SIG-M5 (cell line): ENCODE measurements at regions not wholly inside any gene's neighbourhood (a gene's known extent, or its start where the extent isn't known, plus 50 kb on each side); places are given as distances from the start of the nearest gene placed in this dataset.

Experiments
- DNase-seq: peaks from one replicate; lab custom pipeline; 2025; lab: John Stamatoyannopoulos, UW

DNA sequence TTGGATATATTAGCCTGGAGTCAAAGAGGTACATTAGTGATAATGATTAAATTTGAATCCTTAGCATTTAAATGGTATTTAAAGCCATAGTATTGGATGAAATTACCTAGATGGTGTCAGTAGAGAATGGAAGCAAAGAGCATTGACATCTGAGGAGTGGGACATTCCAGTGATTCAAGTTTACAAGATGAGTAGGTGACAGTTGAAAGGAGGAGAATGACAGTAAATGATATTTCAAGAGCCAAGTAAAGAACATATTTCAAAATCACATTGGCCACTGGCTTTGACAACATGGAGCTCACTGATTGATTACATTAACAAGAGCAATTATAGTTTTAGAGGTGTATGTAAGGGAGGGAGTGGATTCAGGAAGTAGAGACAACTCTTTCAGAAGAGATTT is 93.9 kb upstream of the MEF2C start:
- DNase-seq = no peak

DNA sequence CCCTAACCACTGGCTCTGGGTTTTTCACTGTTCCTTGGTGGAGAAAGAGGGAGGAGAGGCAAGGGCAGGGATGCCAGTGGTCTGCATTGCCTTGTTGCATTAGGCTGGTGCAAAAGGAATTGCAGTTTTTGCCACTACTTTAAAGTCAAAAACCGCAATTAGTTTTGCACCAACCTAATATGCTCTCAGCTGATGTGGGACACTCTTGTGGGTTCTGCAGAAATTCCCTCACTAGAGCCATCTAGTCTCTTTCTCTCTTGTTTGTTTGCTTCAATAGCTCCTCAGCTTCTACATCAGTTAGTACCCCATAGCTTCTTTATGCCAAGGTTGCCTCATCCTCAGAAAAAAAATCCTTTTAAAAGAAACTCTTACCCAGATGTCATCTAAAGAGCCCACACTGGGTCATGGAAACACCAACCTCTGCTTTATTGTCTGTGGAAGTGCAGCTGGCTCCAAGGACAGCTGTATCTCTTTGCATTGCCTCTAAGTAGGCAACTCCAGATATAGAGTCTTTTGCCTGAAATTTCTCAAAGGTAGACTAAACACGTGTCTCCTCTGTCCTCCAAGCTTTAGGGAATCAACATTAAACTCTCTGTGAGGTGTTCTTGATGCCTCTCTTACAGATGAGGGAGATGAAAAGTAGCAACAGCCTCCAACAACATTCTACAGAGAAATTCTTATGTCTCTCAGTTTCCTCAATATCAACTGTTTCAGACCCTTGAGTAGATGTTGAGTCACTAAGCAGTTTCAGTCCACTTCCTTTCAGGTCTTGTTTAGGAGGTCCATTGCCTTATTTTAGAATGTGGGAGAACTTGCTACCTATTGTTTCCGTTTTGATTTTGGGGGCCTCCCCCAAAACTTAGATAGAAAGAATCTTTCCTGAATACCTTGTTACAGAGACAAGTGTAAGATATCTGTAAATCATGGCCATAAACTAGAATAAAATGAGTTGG is 84.9 kb upstream of the MEF2C start:
- DNase-seq = no peak

DNA sequence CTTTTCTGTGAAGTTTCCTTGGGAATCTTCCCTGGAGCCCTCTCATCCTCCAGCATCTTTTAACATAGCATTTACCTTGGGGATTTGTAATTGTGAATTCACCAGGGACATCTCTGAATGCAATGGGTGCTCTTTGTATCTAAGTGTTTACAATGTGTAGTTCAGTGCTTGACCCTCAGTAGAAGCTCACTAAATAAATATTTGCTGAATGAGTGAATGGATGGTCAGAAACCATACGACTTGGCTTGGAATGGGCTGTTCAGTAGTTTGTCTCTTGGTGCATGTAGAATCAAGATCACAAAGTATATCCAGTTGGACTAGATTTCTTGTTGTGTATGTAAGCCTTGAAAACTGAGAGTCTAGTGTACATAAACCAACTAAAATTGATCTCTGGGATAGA is 81.8 kb upstream of the MEF2C start:
- no peak for DNase-seq

DNA sequence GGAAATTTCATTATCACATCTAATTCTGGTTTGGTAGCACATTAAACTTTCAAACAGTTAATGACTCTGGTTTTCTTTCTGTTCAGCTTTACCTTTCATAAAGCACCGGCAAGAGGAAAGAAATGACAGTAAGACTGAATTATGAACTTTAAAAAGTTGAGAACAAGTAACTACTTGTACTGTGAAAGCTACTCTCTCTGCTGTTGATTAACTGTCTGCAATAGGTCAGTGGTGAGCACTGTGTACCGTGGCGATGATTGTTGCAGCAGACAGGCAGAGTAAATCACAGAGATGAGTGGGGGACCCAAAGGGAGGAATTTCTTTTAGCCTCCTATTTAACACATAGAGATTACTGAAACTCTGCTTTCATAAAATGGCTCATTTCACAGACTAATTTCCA is 74.0 kb upstream of the MEF2C start:
- DNase-seq = no peak

DNA sequence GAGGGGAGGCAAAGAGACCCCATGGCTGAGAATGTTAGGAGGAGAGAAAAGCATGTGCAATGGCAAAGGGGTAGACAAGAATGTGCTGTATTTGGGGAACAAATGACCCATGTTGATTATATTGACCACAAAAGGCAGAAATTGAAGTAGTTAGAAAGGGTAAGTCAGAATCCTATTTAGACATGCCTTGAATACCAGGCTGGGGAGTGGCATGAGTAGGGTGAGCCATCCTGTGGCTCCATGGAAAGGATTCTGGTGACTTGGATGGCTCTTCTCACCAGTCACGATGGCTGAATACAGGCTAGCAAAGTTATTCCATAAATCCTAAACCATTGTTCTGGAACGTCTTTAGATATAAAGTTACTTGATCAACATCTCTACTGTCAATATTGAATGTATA is 73.4 kb upstream of the MEF2C start:
- DNase-seq = no peak

DNA sequence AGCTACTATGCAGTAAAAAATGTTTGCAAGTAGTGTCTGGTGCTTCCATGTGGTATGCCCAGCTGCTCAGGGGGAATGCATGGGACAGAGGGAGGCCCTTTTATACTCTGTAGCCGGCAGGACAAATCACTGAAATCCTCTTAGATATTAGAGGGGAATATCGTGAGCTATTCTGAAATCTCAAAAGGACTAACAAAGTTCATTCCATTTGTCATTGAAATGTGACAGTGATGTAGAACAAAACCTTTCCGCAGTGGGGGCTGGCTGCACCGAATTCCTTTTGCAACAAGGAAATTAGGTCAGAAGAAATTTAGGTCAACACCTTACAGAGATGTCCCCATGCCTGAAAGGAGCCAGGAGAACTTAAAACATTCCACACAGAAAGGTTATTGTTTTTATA is 72.4 kb upstream of the MEF2C start:
- DNase-seq = no peak

DNA sequence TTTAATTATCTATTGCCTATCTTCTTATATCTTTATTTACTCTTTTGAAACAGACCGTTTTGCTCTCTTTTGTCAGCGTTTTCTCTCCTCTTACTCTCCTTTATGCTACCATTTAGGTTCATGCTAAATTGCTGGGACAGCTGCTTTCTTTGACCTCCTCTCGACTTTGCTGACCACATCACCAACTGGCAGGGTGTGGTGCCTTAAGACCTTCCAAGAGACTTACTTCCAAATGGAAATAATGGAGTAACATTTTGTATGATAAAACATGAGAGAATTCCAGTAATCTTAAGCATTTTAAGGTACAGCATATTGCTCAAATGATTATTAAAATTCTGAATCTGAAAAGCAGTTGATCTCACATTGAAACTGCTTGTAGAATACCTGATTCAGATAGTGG is 71.5 kb upstream of the MEF2C start:
- no peak for DNase-seq

DNA sequence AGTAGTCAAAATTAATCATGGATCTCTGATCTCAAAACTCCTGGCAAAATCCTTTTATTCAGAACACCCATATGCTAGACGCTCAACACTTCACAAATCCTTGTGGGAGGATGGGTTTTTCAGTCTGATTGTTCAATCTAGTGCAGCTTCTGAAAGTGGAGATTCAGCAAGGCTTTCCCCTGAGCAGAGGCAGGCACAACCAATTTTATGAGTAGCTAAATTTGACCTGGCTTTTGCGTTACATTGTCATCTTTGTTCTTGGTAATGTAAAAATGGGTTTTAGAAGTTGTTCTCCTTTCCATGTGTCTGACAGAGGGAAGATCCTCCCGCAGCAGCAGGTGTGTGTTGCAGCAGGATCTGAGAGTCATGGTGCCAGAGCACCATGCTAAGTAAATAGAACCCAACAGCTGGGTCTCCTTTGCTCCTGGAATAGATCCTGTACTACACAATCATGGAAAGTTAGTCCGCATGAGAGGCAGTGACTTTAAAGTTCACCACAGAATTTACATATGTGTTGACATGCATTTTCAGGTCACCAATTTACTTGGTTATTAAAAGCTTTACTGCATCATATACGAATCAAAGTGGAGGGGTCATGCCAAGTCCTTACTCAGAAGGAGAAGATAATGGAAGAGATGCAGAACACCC is 70.1 kb upstream of the MEF2C start:
- no peak for DNase-seq

DNA sequence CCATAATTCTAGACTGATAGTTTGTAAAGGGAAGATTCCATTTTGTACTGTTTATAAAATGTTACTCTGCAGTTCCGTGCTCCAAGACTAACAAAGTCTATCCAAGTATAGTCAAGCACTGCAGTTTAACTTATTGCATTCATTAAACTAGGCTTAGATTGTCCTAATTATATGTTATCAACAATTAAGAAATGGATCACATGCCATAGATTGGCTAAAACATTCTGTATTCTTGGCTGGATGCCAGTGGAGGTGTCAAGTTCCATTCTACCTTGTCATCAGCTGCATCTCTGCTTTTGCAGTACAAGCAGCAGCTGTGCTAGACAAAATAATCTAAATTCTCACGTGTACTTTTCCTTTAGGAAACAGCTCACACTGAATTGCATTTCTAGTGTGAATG is 69.4 kb upstream of the MEF2C start:
- no peak for DNase-seq

DNA sequence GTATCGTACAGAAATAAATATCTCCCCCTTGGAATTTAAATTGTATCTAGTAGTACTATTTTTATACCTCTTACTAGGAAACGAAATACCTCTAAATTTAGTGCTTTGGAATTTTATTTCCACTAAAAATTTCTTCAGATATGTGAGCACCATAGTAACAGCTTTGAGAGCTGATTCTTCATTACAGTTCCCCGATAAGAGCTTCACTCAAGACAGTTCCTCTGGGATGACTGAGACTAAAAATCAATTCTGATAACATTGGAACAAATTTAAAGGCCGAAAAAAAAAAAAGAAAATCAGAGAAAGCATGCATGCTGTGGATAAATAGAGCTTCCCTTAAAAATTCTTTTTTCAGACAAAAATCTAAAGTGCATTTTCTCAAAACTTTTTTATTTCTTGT is 68.5 kb upstream of the MEF2C start:
- no peak for DNase-seq

DNA sequence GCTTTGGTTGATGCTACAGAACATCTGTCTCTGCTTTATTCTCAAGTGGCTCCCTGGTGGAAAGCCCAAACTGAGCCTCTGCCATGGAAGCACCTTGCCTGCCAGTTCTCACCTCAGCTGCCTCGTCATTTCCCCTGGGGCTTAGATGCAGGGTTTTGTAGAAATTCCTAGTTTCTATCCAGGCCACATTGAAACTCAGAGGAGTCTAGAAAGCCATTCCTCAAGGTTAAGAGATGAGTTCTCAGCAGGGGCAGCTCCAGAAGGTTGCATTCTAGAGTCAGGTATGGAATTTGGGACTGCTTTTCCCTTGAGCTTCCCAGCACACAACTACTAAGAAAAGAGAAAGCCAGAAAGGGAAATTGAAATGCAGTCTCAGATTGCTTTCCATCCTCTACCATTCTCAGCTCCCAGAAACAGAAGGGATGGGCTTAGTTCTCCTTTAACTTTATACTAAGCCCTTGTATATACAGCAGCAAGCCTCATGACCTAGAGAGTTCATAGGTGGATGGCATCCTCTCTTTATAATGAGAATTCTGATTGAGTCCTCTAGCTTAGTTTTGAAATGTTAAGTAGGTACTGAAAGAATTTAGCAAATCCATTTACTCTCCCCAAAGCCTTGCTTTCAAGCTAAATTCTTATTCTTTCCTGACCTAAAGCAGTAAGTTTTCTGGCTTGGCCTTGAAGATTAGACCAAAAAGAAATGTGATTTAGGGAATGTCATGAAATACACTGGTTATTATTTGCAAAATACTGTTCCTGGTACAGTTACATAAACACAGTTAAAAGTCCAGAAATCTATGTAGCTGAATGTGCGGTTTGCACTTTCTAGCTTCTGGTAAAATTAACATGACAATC is 66.0 kb upstream of the MEF2C start:
- DNase-seq = no peak

DNA sequence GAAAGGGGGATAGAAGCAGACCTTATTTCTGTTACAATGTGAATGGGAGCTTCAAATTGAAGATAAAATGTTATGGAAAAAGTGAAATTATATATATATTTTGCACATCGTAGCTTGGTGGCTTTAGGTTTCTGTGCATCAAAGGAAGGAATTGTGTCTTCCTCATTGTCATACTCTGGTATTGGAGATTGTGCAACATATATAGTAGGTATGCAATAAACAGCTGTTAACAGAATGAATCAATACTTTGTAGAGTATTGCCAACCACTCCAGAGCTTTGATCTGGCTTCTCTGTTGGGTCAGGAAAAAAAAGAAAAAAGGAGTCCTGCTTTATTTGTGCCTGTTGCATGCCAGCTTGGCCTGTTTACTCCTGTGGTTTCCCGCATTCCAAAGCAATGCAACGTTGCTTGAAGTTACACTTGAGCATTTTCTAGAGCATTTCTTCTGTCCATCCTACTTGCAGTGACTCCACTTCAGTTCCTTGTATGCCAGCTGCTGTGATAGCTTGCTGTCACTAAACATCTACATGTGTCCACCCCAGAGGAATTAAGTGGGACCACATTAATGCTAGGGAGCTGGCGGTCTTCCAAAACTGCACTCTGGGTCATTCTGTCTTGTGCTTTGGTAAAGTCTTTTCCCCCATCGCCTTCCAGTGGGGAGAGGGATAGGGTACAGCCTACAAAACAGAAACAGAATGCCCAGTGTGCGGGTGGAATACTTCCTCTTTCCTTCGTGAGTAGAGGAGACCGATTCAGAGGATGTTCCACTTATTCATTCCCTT is 62.0 kb upstream of the MEF2C start:
- no peak for DNase-seq

DNA sequence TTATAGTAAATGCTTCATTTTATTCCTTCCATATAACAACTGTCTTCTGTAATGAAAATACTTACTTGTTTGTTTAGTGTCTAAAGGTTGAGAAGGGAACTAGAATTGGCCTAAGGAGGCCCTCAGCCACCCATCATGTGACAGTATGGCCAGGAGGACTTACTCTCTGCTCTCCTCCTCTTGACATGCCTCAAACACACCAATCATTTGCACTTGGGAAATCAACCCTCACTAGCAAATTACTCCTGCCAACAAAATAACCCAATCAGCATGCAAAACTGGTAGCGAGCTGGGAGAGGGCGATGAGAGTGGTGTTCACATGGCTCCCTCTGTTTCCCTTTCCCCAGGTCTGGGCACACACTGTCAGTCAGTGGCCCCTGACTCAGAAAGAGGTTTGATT is 58.6 kb upstream of the MEF2C start:
- no peak for DNase-seq

DNA sequence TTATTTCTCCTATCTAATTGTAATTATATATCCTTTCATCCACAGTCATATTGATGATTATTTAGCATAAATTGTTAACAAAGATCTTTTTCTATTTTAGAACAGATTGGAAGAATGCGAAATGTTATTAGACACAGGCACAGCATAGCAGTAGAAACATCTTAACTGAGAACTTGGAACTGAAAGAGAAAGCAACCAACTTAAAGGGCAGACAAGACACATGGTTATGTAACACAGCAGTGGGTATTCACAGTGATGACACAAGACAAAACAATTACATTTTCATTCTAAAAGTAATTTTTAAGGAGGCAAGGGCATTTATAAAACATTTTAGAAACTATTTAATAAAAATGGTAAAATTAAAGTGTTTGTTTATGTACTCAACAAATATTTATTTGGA is 57.7 kb upstream of the MEF2C start:
- DNase-seq = no peak

DNA sequence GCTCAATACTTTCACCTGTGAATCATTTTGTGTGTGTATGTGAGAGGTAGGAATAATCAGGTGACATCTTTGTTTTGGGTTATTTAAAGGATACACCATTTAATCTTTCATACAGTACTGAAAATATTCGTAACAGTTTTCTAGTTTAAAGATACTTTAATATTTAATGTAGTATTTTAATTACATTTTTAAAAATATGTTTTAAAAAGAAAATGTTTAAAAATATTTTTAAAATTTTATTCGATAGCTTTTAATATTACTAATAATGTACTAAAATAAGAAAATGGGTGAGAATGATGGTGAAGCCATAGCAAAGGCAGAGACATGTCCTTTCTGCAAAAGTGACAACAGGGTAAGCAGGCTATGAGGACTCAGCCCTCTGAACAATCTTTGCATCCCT is 56.3 kb upstream of the MEF2C start:
- DNase-seq = no peak

DNA sequence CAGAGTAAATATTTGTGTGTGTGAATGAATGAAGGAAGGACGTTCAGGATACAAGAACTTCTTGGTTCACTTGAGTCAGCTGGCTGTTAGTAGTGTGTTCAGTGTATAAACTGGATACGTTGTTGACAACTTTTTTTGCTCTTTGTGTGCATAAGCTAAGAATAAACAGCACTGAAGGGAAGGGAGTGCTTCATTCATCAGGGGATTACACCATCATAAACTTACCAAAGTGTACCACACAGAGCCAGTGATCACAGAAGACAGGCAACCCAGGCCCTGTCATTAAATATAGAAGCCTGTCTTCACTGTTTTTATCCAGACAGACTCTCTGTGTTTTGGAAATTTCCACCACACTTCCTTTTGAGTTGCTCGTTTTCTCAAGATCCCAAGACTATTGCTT is 55.5 kb upstream of the MEF2C start:
- DNase-seq = no peak

DNA sequence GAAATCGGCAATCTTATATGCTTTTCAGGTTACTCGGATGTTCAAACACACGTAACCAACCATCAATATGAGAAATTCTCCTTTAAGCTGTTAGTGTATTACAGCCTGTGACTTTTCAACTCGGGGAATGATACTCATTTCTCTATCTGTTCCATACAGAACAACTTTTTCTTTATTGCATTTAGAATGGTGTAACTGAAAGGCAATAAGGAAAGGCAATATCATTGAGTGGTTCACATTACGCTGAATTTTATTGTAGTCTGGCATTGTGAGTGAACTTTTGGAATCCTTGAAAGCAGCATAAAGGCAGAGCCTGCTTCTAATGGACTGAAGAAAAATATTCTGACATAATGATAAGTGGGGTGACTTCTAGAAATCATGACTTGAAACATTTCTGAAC is 54.4 kb upstream of the MEF2C start:
- no peak for DNase-seq

DNA sequence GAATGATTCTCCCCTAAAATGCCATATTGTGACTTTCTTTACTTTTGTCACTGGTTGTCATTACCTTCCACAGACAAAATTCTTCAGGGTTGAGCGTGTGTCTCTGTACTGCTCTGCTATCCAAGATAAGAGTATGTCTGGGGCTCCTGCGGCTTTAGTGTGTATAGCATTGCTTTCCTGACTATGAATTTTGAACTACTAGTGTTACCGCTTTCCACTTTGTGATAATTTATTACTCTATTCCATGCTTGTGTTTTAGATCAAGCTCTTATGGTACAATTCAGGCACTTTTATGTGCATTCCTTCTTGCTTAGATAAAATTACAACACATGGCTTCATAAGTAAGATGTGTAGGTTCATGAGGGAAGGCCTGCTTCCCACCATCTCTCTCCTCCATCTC is 51.5 kb upstream of the MEF2C start:
- no peak for DNase-seq
